Endothelial cell of umbilical vein (primary cell): ENCODE measurements at regions not wholly inside any gene's neighbourhood (a gene's known extent, or its start where the extent isn't known, plus 50 kb on each side); places are given as distances from the start of the nearest gene placed in this dataset.

Experiments used
- MYC ChIP-seq: IDR thresholded peaks from one replicate; pipeline ENCODE4 v1.6.1; 2011; ENCODE audit warnings: mild to moderate bottlenecking, low read depth, low read length
- TF ChIP-seq, protein P1 (sequence below), 2 donors: IDR thresholded peaks; 1 replicate in 1 of 2; 2 replicates in 1 of 2; pipeline ENCODE4 v1.5.1; 2011; ENCODE audit warnings: low read length in 2 of 2, mild to moderate bottlenecking in 2 of 2, moderate library complexity in 2 of 2, control low read depth in 1 of 2, inconsistent platforms in 1 of 2, low read depth in 1 of 2; ENCODE audit not compliant: insufficient read depth in 1 of 2; ENCODE audit errors: extremely low read depth in 1 of 2

- TF ChIP-seq, protein P1, sequence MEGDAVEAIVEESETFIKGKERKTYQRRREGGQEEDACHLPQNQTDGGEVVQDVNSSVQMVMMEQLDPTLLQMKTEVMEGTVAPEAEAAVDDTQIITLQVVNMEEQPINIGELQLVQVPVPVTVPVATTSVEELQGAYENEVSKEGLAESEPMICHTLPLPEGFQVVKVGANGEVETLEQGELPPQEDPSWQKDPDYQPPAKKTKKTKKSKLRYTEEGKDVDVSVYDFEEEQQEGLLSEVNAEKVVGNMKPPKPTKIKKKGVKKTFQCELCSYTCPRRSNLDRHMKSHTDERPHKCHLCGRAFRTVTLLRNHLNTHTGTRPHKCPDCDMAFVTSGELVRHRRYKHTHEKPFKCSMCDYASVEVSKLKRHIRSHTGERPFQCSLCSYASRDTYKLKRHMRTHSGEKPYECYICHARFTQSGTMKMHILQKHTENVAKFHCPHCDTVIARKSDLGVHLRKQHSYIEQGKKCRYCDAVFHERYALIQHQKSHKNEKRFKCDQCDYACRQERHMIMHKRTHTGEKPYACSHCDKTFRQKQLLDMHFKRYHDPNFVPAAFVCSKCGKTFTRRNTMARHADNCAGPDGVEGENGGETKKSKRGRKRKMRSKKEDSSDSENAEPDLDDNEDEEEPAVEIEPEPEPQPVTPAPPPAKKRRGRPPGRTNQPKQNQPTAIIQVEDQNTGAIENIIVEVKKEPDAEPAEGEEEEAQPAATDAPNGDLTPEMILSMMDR (IDR thresholded peaks at IDR 0.05; ENCODE audit: extremely low read depth in 1 of 2, insufficient read depth in 1 of 2, low read depth in 1 of 2, low read length in 2 of 2): no peak
- no peak for TF ChIP-seq MYC
Measured at GRCh38 chr14:46782281-46782680, 130.7 kb upstream of the RPL10L start.
